ENCODE measurements at regions not wholly inside any gene's neighbourhood (a gene's known extent, or its start where the extent isn't known, plus 50 kb on each side); places are given as distances from the start of the nearest gene placed in this dataset.

DNA sequence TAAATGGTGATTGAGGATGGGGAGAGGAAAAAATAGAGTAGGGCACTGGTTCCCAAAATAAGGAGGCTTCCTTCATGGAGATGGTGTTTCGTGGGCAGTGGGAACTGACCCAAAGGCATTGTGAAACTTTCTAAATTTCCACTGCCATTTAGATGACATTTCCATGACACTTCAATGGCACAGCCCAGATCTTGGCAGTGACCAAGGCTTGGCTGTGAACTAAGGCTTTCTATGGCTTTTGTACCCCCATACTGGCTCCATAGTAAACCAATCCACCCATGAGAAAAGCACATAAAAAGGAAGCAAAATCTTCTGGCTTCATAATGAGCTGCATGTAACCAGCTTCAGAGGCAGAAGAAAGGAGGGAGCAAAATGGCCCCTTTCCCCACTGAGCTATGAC lies 321.0 kb upstream of the TLE4 start:
- TF ChIP-seq, protein P1, sequence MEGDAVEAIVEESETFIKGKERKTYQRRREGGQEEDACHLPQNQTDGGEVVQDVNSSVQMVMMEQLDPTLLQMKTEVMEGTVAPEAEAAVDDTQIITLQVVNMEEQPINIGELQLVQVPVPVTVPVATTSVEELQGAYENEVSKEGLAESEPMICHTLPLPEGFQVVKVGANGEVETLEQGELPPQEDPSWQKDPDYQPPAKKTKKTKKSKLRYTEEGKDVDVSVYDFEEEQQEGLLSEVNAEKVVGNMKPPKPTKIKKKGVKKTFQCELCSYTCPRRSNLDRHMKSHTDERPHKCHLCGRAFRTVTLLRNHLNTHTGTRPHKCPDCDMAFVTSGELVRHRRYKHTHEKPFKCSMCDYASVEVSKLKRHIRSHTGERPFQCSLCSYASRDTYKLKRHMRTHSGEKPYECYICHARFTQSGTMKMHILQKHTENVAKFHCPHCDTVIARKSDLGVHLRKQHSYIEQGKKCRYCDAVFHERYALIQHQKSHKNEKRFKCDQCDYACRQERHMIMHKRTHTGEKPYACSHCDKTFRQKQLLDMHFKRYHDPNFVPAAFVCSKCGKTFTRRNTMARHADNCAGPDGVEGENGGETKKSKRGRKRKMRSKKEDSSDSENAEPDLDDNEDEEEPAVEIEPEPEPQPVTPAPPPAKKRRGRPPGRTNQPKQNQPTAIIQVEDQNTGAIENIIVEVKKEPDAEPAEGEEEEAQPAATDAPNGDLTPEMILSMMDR (IDR thresholded peaks at IDR 0.05; ENCODE audit: unreplicated experiment) = no peak
- Mint-ChIP-seq H3K27me3 (ENCODE audit: unreplicated experiment) (no peaks in the 10 kb centered on the region), H3K36me3 (ENCODE audit: low read depth, unreplicated experiment) (no peaks in the 10 kb centered on the region), H3K27ac (ENCODE audit: unreplicated experiment) (no peak overlapping the region), H3K4me1 (ENCODE audit: unreplicated experiment) (no peaks in the 10 kb centered on the region), H3K9me3 (ENCODE audit: unreplicated experiment) (no peaks in the 10 kb centered on the region), H3K4me3 (ENCODE audit: unreplicated experiment) (no peak overlapping the region)
- DNase-seq (ENCODE audit: low spot score) = no peak

GRCh38 chr9:79254900-79255650 lies 316.7 kb upstream of the TLE4 start:
- TF ChIP-seq, protein P1 (IDR thresholded peaks at IDR 0.05; ENCODE audit: unreplicated experiment) = no peak
- DNase-seq (ENCODE audit: low spot score) = no peak

GRCh38 chr9:79255651-79256260 lies 316.0 kb upstream of the TLE4 start:
- Mint-ChIP-seq H3K9me3 (ENCODE audit: unreplicated experiment) (no peaks in the 10 kb centered on the region), H3K27me3 (ENCODE audit: unreplicated experiment) (no peaks in the 10 kb centered on the region), H3K4me1 (ENCODE audit: unreplicated experiment) (no peaks in the 10 kb centered on the region), H3K36me3 (ENCODE audit: low read depth, unreplicated experiment) (no peaks in the 10 kb centered on the region), H3K4me3 (ENCODE audit: unreplicated experiment) (no peak overlapping the region), H3K27ac (ENCODE audit: unreplicated experiment) (no peak overlapping the region)
- TF ChIP-seq, protein P1 (IDR thresholded peaks at IDR 0.05; ENCODE audit: unreplicated experiment) = no peak
- DNase-seq (ENCODE audit: low spot score) = no peak

More at GRCh38 chr9:79254900-79255650, 316.7 kb upstream of the TLE4 start:
- Mint-ChIP-seq H3K4me1 (ENCODE audit: unreplicated experiment) (no peaks in the 10 kb centered on the region), H3K4me3 (ENCODE audit: unreplicated experiment) (no peak overlapping the region), H3K27me3 (ENCODE audit: unreplicated experiment) (no peaks in the 10 kb centered on the region), H3K27ac (ENCODE audit: unreplicated experiment) (no peak overlapping the region), H3K36me3 (ENCODE audit: low read depth, unreplicated experiment) (no peaks in the 10 kb centered on the region), H3K9me3 (ENCODE audit: unreplicated experiment) (no peaks in the 10 kb centered on the region)

DNA sequence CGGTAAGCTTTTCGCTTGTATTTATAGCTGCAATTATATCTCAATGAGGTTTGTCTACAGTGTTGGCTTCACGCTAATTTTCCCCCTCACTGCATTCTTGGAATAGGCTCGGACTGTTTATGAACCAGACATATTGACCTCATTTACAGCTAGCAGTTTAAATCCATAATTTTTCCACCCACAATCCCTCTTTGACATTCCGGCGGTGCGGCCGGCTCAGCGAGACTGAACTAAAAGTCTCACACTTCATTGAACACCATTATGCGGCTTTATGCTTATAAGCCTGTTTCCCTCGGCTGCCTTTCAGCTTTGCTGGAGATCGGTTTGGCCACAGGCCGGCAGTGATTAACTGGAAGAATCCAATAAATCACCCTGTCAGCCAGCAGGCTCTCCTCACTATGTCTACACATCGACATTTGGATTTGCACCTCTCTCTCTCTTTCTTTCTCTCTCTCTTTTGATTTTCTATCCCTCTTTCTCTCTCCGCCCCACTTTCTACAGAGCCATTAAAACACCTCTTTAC lies 315.0 kb upstream of the TLE4 start:
- Mint-ChIP-seq H3K27ac (ENCODE audit: unreplicated experiment) (no peak overlapping the region), H3K4me3 (ENCODE audit: unreplicated experiment) (no peak overlapping the region), H3K4me1 (ENCODE audit: unreplicated experiment) (no peaks in the 10 kb centered on the region), H3K9me3 (ENCODE audit: unreplicated experiment) (no peaks in the 10 kb centered on the region), H3K36me3 (ENCODE audit: low read depth, unreplicated experiment) (no peaks in the 10 kb centered on the region), H3K27me3 (ENCODE audit: unreplicated experiment) (no peaks in the 10 kb centered on the region)
- DNase-seq (ENCODE audit: low spot score) = no peak
- TF ChIP-seq, protein P1 (IDR thresholded peaks at IDR 0.05; ENCODE audit: unreplicated experiment) = no peak

DNA sequence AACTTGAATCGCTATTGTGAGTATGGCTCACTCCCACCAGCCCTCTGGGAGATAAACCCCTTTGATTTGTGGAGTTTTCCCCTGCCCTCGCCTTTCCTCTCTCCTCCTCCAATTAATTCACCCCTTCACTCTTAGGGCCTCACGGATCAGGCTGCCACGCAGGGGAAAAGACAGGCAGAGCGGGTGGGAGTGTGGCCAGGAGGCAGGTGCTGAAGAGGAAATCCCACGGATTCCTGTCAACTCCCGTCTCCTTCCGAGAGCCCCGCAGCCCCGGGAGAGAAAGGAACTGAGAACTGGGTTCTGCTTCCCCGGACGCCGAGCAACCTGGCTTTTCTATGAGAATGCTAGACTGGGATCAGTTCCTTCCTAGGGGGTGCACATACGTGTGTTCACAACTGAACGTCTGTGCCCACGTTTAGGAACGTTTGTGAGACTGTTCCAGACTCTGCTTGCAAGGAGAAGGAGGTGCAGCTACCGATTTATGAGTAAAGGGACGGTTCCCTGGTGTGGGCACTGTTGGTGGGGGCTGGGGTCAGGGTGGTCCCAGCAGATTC lies 314.5 kb upstream of the TLE4 start:
- Mint-ChIP-seq H3K27me3 (ENCODE audit: unreplicated experiment) (no peaks in the 10 kb centered on the region), H3K4me3 (ENCODE audit: unreplicated experiment) (no peak overlapping the region), H3K9me3 (ENCODE audit: unreplicated experiment) (no peaks in the 10 kb centered on the region), H3K36me3 (ENCODE audit: low read depth, unreplicated experiment) (no peaks in the 10 kb centered on the region), H3K4me1 (ENCODE audit: unreplicated experiment) (no peaks in the 10 kb centered on the region), H3K27ac (ENCODE audit: unreplicated experiment) (no peak overlapping the region)
- TF ChIP-seq, protein P1 (IDR thresholded peaks at IDR 0.05; ENCODE audit: unreplicated experiment) = no peak
- DNase-seq (ENCODE audit: low spot score) = peak; percentile 29
